GM08714 (cell line): ENCODE measurements at regions not wholly inside any gene's neighbourhood (a gene's known extent, or its start where the extent isn't known, plus 50 kb on each side); places are given as distances from the start of the nearest gene placed in this dataset.

Source experiments
- H3K4me3 ChIP-seq: fragments of 200-500 bp; sonication (Bioruptor generic); 2 replicates; pipeline ENCODE4 v1.5.1; 2014; ENCODE audit warnings: mild to moderate bottlenecking, low read length, inconsistent platforms
- ZNF274 ChIP-seq: IDR thresholded peaks from 2 replicates; pipeline ENCODE4 v1.6.1; 2012; ENCODE audit warnings: mild to moderate bottlenecking, low read depth, low read length

GRCh38 chr10:21160116-21160515 lies 263.0 kb upstream of the NEBL start:
- no peak overlapping the region for H3K4me3 ChIP-seq
- TF ChIP-seq ZNF274: no peak

- no peak for TF ChIP-seq ZNF274
Observed at GRCh38 chr10:21159669-21160068, 262.6 kb upstream of the NEBL start.

DNA sequence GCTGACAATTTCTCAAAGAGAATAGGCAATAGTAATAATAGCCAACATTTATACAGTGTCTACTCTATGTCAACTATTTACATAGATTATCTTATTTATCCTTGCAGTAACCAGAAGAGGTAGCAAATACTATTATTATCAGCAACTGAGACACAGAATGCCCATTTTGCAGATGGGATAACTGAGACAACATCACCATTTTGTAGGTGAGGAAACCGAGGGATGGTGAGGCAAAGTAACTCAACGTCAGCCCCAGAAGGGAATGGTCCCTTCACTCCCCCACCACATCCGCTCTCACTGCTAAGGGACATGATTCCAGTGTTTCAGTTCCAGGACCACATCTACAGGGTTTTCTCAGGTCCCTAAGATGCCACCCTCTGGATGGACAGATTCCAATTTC lies 261.2 kb upstream of the NEBL start:
- TF ChIP-seq ZNF274: no peak
- no peak overlapping the region for H3K4me3 ChIP-seq

More at GRCh38 chr10:21159669-21160068, 262.6 kb upstream of the NEBL start:
- no peak overlapping the region for H3K4me3 ChIP-seq

GRCh38 chr10:21157664-21158063 lies 260.6 kb upstream of the NEBL start:
- no peak overlapping the region for H3K4me3 ChIP-seq
- TF ChIP-seq ZNF274: no peak

GRCh38 chr10:21150166-21150565 lies 253.1 kb upstream of the NEBL start:
- H3K4me3 ChIP-seq: no peak overlapping the region
- no peak for TF ChIP-seq ZNF274

- no peak for TF ChIP-seq ZNF274
Observed at GRCh38 chr10:21146436-21146789, 249.3 kb upstream of the NEBL start.

GRCh38 chr10:21145751-21146435 lies 248.8 kb upstream of the NEBL start:
- TF ChIP-seq ZNF274: no peak
- no peak overlapping the region for H3K4me3 ChIP-seq

More at GRCh38 chr10:21146436-21146789, 249.3 kb upstream of the NEBL start:
- H3K4me3 ChIP-seq: no peak overlapping the region

GRCh38 chr10:21144047-21144446 lies 246.9 kb upstream of the NEBL start:
- TF ChIP-seq ZNF274: no peak
- no peak overlapping the region for H3K4me3 ChIP-seq

- H3K4me3 ChIP-seq: no peak overlapping the region
- no peak for TF ChIP-seq ZNF274
Observed at GRCh38 chr10:21141946-21142492, 244.9 kb upstream of the NEBL start.

DNA sequence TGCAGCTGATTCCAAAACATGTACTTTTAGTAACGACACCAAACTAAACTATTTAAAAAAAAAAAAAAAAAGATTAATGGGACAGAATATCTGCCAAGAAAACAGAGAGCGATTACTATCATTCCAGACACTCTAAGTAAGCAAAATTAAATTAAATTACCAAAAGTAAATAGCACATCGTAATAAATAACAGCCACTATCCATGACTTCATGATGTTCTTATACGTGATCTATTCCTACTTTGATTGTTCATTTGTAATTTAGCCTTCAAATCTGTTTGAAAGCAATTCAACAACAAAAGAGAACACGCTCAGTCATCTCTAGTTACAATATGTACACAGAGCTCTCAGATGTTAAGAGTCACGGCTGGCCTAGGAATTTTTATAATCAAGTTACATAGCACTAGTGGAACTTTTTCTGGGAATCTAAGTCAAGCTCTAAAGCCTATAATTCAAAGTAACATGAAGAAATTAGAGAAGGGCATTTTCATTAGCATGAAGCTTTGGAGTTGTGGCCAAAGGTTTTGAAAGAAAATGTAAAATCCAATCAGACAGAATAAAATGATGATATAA lies 241.7 kb upstream of the NEBL start:
- no peak overlapping the region for H3K4me3 ChIP-seq
- TF ChIP-seq ZNF274: no peak

GRCh38 chr10:21135023-21135931 lies 238.2 kb upstream of the NEBL start:
- no peak for TF ChIP-seq ZNF274
- H3K4me3 ChIP-seq: no peak overlapping the region

DNA sequence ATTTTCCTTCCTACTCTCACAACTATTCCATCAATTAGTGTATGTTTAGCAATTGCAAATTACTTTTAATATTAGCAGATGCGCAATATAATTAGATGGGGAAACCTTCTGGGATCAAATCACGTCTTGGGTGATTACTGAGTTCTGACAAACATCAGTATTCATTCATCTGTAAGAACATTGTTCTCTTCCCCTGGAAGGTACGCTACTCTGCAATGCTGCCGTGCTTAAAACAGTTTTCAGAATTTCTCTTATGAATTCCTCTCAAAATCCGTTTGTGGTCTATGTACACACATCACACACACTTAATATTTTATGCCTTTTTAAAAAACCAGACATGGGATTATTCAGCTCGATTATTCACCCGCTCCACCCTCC lies 237.5 kb upstream of the NEBL start:
- H3K4me3 ChIP-seq: no peak overlapping the region

DNA sequence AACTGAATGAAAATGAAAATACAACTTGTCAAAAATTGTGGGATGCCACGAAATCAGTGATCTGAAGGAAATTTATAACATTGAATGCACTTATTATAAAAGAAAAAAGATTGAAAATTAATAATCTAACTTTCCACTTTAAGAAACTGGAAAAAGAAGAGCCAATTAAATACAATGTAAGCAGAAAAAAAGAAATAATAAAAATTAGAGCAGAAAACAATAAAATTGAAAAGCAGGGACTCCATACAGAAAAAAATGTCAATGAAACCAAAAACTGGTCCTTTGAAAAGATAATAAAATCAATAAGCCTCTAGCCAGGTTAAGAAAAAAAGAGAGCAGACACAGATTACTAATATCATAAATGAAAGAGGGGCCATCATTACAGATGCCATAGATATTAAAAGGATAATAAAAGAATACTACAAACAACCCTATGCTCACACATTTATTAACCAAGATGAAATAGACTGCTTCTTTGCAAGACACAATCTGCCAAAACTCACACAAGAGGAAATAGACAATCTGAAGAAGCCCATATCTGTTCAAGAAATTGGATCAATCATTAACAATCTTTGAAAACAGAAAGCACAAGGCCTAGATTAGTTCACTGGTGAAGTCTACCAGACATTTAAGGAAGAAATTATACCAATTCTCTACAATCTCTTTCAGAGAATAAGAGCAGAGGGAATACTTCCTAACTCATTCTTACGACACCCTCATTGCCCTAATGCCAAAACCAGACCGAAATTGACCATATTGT lies 233.8 kb upstream of the NEBL start:
- TF ChIP-seq ZNF274: no peak
- no peak overlapping the region for H3K4me3 ChIP-seq

More for the DNA sequence above, 237.5 kb upstream of the NEBL start:
- no peak for TF ChIP-seq ZNF274

- no peak for TF ChIP-seq ZNF274
- H3K4me3 ChIP-seq: no peak overlapping the region
Observed at GRCh38 chr10:21130108-21130507, 233.0 kb upstream of the NEBL start.
